ENCODE measurements at regions not wholly inside any gene's neighbourhood (a gene's known extent, or its start where the extent isn't known, plus 50 kb on each side); places are given as distances from the start of the nearest gene placed in this dataset.

DNA sequence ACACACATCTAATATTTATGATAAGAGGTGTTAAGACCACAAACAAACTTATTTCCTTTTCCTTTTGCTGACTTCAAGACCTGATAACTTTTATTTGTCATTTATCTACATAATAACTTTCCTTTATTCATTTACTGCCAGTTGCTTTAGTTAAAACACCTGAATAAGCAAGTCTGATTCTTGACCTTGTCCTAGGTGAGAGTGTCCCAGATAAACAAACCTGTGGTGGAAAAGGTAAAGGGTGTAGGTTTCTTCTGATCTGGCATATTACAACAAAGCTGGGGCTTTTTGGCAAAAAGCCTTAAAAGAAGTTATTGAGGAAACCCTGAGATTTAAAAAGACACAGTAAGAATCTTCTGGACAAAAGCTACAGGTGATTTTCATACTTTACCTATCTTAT, 191.5 kb downstream of the ZBBX start:
- TF ChIP-seq, protein P1, sequence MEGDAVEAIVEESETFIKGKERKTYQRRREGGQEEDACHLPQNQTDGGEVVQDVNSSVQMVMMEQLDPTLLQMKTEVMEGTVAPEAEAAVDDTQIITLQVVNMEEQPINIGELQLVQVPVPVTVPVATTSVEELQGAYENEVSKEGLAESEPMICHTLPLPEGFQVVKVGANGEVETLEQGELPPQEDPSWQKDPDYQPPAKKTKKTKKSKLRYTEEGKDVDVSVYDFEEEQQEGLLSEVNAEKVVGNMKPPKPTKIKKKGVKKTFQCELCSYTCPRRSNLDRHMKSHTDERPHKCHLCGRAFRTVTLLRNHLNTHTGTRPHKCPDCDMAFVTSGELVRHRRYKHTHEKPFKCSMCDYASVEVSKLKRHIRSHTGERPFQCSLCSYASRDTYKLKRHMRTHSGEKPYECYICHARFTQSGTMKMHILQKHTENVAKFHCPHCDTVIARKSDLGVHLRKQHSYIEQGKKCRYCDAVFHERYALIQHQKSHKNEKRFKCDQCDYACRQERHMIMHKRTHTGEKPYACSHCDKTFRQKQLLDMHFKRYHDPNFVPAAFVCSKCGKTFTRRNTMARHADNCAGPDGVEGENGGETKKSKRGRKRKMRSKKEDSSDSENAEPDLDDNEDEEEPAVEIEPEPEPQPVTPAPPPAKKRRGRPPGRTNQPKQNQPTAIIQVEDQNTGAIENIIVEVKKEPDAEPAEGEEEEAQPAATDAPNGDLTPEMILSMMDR (IDR thresholded peaks at IDR 0.05), result no peak
- TF ChIP-seq POLR2A (IDR thresholded peaks at IDR 0.05), result no peak
- no peak for TF ChIP-seq POLR2AphosphoS5 (IDR thresholded peaks at IDR 0.05)

Measured in breast epithelium (tissue), 3 donors.